PC-9 (cell line): ENCODE measurements at regions not wholly inside any gene's neighbourhood (a gene's known extent, or its start where the extent isn't known, plus 50 kb on each side); places are given as distances from the start of the nearest gene placed in this dataset.

Source experiments
- BruUV-seq: library from RNA; stranded (reverse); fragments of 400-500 nt; replicated peaks from 2 replicates; lab custom pipeline; 2021; lab: Mats Ljungman, UMichigan
- CTCF ChIA-PET: fragments of 300-600 bp; sonication (Branson Sonifier 250); formaldehyde crosslinking; loops from one replicate; lab custom pipeline; 2022; ENCODE audit warnings: antibody characterized with exemption; lab: Charles Lee
- POLR2A ChIA-PET: fragments of 300-600 bp; sonication (Branson Sonifier 250); formaldehyde crosslinking; loops from one replicate; lab custom pipeline; 2022; ENCODE audit warnings: antibody characterized with exemption; ENCODE audit not compliant: unreplicated experiment; lab: Charles Lee
- DNase-seq, 2 experiments: peaks; one replicate each; pipeline versions ENCODE4 v3.0.0 to v3.0.0-alpha.2; 2015 to 2022; ENCODE audit warnings: mixed read lengths in 1 of 2
- H2AFZ ChIP-seq: fragments of 200-600 bp; sonication (generic); 2 replicates; pipeline ENCODE4 v1.8.1; 2017; ENCODE audit warnings: antibody characterized with exemption
- H3F3A ChIP-seq: fragments of 200-600 bp; sonication (generic); 2 replicates; pipeline ENCODE4 v1.8.1; 2017; ENCODE audit warnings: antibody characterized with exemption, mild to moderate bottlenecking, low read depth; ENCODE audit not compliant: insufficient read depth
- H3K27ac ChIP-seq: fragments of 200-600 bp; sonication (generic); 2 replicates; pipeline ENCODE4 v1.6.1; 2016; ENCODE audit warnings: mixed run types
- H3K27me3 ChIP-seq: fragments of 200-600 bp; sonication (generic); 2 replicates; pipeline ENCODE4 v1.6.1; 2016; ENCODE audit warnings: low read depth, mixed run types; ENCODE audit not compliant: insufficient read depth
- H3K36me3 ChIP-seq: fragments of 200-600 bp; sonication (generic); 2 replicates; pipeline ENCODE4 v1.6.1; 2016; ENCODE audit warnings: low read depth, mixed run types
- H3K4me1 ChIP-seq: fragments of 200-600 bp; sonication (generic); replicated peaks from 2 replicates; pipeline ENCODE4 v1.6.1; 2016; ENCODE audit warnings: mixed run types; ENCODE audit not compliant: insufficient read depth
- H3K4me2 ChIP-seq: fragments of 200-600 bp; sonication (generic); 2 replicates; pipeline ENCODE4 v1.6.1; 2017; ENCODE audit warnings: mixed run types
- H3K4me3 ChIP-seq: fragments of 200-600 bp; sonication (generic); 2 replicates; pipeline ENCODE4 v1.6.1; 2016; ENCODE audit warnings: mixed run types
- H3K79me2 ChIP-seq: fragments of 200-600 bp; sonication (generic); 2 replicates; pipeline ENCODE4 v1.6.1; 2017; ENCODE audit warnings: low read depth, mixed run types
- H3K9me2 ChIP-seq: fragments of 200-600 bp; sonication (generic); 2 replicates; pipeline ENCODE4 v1.8.1; 2017; ENCODE audit warnings: mild to moderate bottlenecking; ENCODE audit not compliant: insufficient read depth
- H3K9me3 ChIP-seq: fragments of 200-600 bp; sonication (generic); 2 replicates; pipeline ENCODE4 v1.8.1; 2016; ENCODE audit warnings: low read depth; ENCODE audit not compliant: insufficient read depth
- H4K20me1 ChIP-seq: fragments of 200-600 bp; sonication (generic); 2 replicates; pipeline ENCODE4 v1.8.1; 2017; ENCODE audit not compliant: insufficient read depth
- EZH2 ChIP-seq: fragments of 200-600 bp; sonication (generic); IDR thresholded peaks from 2 replicates; pipeline ENCODE4 v1.8.0; 2017; ENCODE audit warnings: antibody characterized with exemption, low read depth
- intact Hi-C: fragments of 100-400 bp; cut with micrococcal nuclease; formaldehyde crosslinking; loops from one replicate; pipeline ENCODE4 v1.10.0; 2022; ENCODE audit not compliant: unreplicated experiment
- TF ChIP-seq, protein P1 (sequence below): fragments of 200-600 bp; sonication (generic); conservative IDR thresholded peaks from 2 replicates; pipeline ENCODE4 v1.6.1; 2017; ENCODE audit warnings: mixed run types, antibody characterized with exemption, mild to moderate bottlenecking, moderate library complexity

DNA sequence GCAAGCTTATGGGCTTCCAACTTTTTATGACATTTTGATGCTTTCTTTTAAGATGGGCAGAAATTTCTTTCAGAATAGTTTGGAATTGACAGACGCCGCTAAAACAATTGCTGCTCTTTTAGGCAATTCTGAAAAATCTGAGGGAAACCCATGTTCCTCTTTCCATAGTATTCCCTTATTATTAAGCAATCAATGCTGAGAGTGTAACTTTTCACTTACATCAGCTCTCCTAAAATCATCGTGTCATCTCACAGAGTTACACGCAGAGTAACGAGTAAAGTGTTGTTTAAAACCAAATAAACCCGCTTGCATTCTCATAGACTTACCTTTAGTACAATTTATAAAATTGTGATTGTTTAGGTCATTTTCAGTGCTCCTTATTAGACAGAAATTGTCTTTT is 150.6 kb downstream of the MAF start:
- POLR2A ChIA-PET: no interaction called here
- H3K27me3 ChIP-seq: peaks cover 78% of the 10 kb centered on the region
- CTCF ChIA-PET: no interaction called here
- H3K4me2 ChIP-seq: no peak overlapping the region
- no peaks in the 10 kb centered on the region for H4K20me1 ChIP-seq
- no peaks in the 10 kb centered on the region for H3K9me3 ChIP-seq
- H3K4me1 ChIP-seq: no peaks in the 10 kb centered on the region
- no peaks in the 10 kb centered on the region for H3K79me2 ChIP-seq
- TF ChIP-seq, protein P1, sequence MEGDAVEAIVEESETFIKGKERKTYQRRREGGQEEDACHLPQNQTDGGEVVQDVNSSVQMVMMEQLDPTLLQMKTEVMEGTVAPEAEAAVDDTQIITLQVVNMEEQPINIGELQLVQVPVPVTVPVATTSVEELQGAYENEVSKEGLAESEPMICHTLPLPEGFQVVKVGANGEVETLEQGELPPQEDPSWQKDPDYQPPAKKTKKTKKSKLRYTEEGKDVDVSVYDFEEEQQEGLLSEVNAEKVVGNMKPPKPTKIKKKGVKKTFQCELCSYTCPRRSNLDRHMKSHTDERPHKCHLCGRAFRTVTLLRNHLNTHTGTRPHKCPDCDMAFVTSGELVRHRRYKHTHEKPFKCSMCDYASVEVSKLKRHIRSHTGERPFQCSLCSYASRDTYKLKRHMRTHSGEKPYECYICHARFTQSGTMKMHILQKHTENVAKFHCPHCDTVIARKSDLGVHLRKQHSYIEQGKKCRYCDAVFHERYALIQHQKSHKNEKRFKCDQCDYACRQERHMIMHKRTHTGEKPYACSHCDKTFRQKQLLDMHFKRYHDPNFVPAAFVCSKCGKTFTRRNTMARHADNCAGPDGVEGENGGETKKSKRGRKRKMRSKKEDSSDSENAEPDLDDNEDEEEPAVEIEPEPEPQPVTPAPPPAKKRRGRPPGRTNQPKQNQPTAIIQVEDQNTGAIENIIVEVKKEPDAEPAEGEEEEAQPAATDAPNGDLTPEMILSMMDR: no peak
- TF ChIP-seq EZH2: no peak
- H3K36me3 ChIP-seq: no peaks in the 10 kb centered on the region
- H2AFZ ChIP-seq: no peak overlapping the region
- no peaks in the 10 kb centered on the region for H3F3A ChIP-seq
- H3K27ac ChIP-seq: no peak overlapping the region
- DNase-seq: no peak
- no TSS peak for BruUV-seq
- no peak overlapping the region for H3K4me3 ChIP-seq
- intact Hi-C loops: no loop called here
- H3K9me2 ChIP-seq: no peaks in the 10 kb centered on the region

DNA sequence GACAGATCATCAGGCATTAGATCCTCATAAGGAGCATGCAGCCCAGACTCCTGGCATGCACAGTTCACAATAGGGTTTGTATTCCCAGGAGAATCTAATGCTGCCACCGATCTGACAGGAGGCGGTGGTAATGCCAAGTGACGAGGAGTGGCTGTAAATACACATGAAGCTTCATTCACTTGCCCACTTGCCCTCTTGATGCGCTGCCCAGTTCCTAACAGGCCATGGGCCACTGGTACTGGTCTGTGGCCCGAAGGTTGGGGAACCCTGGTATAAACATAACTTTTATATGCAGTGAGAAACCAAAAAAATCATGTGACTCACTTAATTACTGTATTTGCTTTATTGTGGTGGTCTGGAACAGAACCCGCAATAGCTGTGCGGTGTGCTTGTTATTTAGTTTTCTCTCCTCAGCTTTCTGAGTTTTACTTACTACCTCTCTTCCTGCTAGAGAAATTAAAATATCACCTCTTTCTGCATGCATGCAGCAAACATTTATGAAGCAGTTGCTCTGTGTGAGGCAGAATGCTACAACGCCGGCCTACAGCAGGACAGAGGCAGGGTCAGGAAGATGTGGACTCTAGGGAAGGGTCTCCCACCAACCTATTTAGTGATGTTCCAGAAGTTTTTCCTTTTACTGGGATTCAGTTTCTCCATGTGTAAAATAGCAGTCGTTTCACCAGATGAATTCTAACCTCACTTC is 151.3 kb downstream of the MAF start:
- Histone ChIP-seq H2AFZ (no peak overlapping the region), H3K27me3 (peaks cover 77% of the 10 kb centered on the region), H3F3A (no peaks in the 10 kb centered on the region), H3K4me1 (no peaks in the 10 kb centered on the region), H3K79me2 (no peaks in the 10 kb centered on the region), H3K4me3 (no peak overlapping the region), H4K20me1 (no peaks in the 10 kb centered on the region), H3K36me3 (no peaks in the 10 kb centered on the region), H3K9me3 (no peaks in the 10 kb centered on the region), H3K27ac (no peak overlapping the region), H3K4me2 (no peak overlapping the region), H3K9me2 (no peaks in the 10 kb centered on the region)
- TF ChIP-seq, protein P1: no peak
- no peak for TF ChIP-seq EZH2
- BruUV-seq: no TSS peak
- intact Hi-C loops: no loop called here
- DNase-seq: no peak
- CTCF ChIA-PET: no interaction called here
- POLR2A ChIA-PET: no interaction called here

DNA sequence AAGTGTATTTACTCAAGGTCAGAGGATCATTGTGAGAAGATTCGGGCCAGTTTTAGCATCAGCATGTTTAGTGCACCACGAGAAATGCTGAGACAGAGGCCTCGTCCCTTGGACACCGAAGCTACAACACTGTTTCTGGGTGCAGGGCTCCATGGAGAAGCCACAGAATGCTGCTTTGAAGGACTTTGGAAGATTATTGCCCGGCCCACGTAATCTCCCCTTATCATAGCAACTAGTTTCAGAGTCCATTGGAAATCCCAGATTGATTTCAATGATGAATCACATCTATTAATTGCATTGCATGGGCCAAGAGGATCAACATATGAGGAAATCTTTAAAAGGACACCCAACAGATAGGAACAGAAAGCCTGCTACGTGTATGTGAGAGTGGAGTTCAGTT is 156.0 kb downstream of the MAF start:
- H3K9me3 ChIP-seq: no peaks in the 10 kb centered on the region
- no peaks in the 10 kb centered on the region for H3K9me2 ChIP-seq
- no peaks in the 10 kb centered on the region for H3K79me2 ChIP-seq
- no peaks in the 10 kb centered on the region for H4K20me1 ChIP-seq
- no peak overlapping the region for H3K4me2 ChIP-seq
- no peak for DNase-seq
- intact Hi-C loops: no loop called here
- ChIA-PET POLR2A (no interaction called here), CTCF (no interaction called here)
- H3K4me1 ChIP-seq: no peaks in the 10 kb centered on the region
- peaks cover 74% of the 10 kb centered on the region for H3K27me3 ChIP-seq
- H3K27ac ChIP-seq: no peak overlapping the region
- H3K36me3 ChIP-seq: no peaks in the 10 kb centered on the region
- BruUV-seq: no TSS peak
- no peak overlapping the region for H2AFZ ChIP-seq
- H3K4me3 ChIP-seq: no peak overlapping the region
- TF ChIP-seq, protein P1: no peak
- TF ChIP-seq EZH2: no peak
- no peaks in the 10 kb centered on the region for H3F3A ChIP-seq
